ENCODE measurements at regions not wholly inside any gene's neighbourhood (a gene's known extent, or its start where the extent isn't known, plus 50 kb on each side); places are given as distances from the start of the nearest gene placed in this dataset.

GRCh38 chr1:56017336-56017735 lies 562.0 kb downstream of the PLPP3 start:
- H3K27me3 ChIP-seq (ENCODE audit: control insufficient read depth in 1 of 2, insufficient read depth in 2 of 2, low read length in 2 of 2) = no peaks in the 10 kb centered on the region
- no peak overlapping the region for H3K4me3 ChIP-seq (replicated peaks in 1 of 3; ENCODE audit: insufficient read depth in 1 of 3, low read depth in 2 of 3, low read length in 3 of 3)
- ChIA-PET CTCF (ENCODE audit: low intra/inter-chr PET ratio, low total read pairs) (no interaction called here), POLR2A (no interaction called here)
- no peak overlapping the region for H2AFZ ChIP-seq (ENCODE audit: low read length)
- TF ChIP-seq EEA1 (CRISPR knock-in tag; IDR thresholded peaks at IDR 0.05; ENCODE audit: borderline replicate concordance) = no peak
- no peak for TF ChIP-seq MYC (CRISPR knock-in tag; IDR thresholded peaks at IDR 0.05; ENCODE audit: borderline replicate concordance)
- TF ChIP-seq SIX1 (CRISPR knock-in tag; IDR thresholded peaks at IDR 0.05; ENCODE audit: borderline replicate concordance) = no peak
- TF ChIP-seq ATF2 (CRISPR knock-in tag; IDR thresholded peaks at IDR 0.05) = no peak
- TF ChIP-seq ZNF691 (CRISPR knock-in tag; IDR thresholded peaks at IDR 0.05; ENCODE audit: borderline replicate concordance, low read depth) = no peak
- TF ChIP-seq ZUFSP (CRISPR knock-in tag; IDR thresholded peaks at IDR 0.05; ENCODE audit: borderline replicate concordance) = no peak
- no peak for TF ChIP-seq ZNF121 (CRISPR knock-in tag; IDR thresholded peaks at IDR 0.05)
- TF ChIP-seq ZSCAN29 (CRISPR knock-in tag; conservative IDR thresholded peaks at IDR 0.05) = no peak
- TF ChIP-seq REL (CRISPR knock-in tag; conservative IDR thresholded peaks at IDR 0.05) = no peak
- TF ChIP-seq GRHL1 (CRISPR knock-in tag; conservative IDR thresholded peaks at IDR 0.05) = no peak
- TF ChIP-seq MAX (IDR thresholded peaks at IDR 0.05) = no peak
- TF ChIP-seq SYNCRIP (IDR thresholded peaks at IDR 0.05; ENCODE audit: insufficient read depth, low read depth, low read length) = no peak
- no peak for TF ChIP-seq RBM39 (IDR thresholded peaks at IDR 0.05; ENCODE audit: low read depth, low read length, poor library complexity, severe bottlenecking)
- no peaks in the 10 kb centered on the region for H3K36me3 ChIP-seq (replicated peaks in 1 of 2; ENCODE audit: control insufficient read depth in 1 of 2, insufficient read depth in 2 of 2, low read length in 2 of 2)
- no TSS peak for BruUV-seq (replicated peaks)
- DNase-seq (ENCODE audit: low spot score) (no peak), ATAC-seq (no peak), FAIRE-seq (no peak)
- no peak overlapping the region for H3K9ac ChIP-seq (ENCODE audit: insufficient read depth, low read depth, low read length)
- H3K27ac ChIP-seq (ENCODE audit: extremely low read length, insufficient read depth, low read length) = no peak overlapping the region
- H4K20me1 ChIP-seq (ENCODE audit: insufficient read depth, low read length) = no peaks in the 10 kb centered on the region
- in situ Hi-C loops (cut with HindIII; ENCODE audit: extremely low pct_ligation_motif_present, low pct_unique_long_range_greater_than_20kb) = no loop called here
- no peaks in the 10 kb centered on the region for H3K9me3 ChIP-seq (ENCODE audit: low read length)
- intact Hi-C loops (cut with micrococcal nuclease; ENCODE audit: unreplicated experiment) = no loop called here
- 0% methylated on average over 2 of the region's 2 CpGs for whole genome bisulfite sequencing (ENCODE audit: low lambda C conversion rate)
- H3K79me2 ChIP-seq (ENCODE audit: insufficient read depth, low read length) = no peaks in the 10 kb centered on the region
- no peak overlapping the region for H3K4me2 ChIP-seq (ENCODE audit: low read depth, low read length)
- H3K4me1 ChIP-seq (ENCODE audit: insufficient read depth, low read length) = no peaks in the 10 kb centered on the region
